HCT116 (cell line): ENCODE measurements at regions not wholly inside any gene's neighbourhood (a gene's known extent, or its start where the extent isn't known, plus 50 kb on each side); places are given as distances from the start of the nearest gene placed in this dataset.

Experiments
- ATAC-seq: fragments of 200-7000 bp; cut with Tn5 transposase; 2 replicates; pipeline ENCODE4 v1.9.1; 2020; ENCODE audit warnings: mild to moderate bottlenecking, moderate library complexity
- BruUV-seq: library from RNA; stranded (reverse); fragments of 400-500 nt; replicated peaks from 2 replicates; lab custom pipeline; 2021; lab: Mats Ljungman, UMichigan
- CTCF ChIA-PET: fragments of 300-600 bp; sonication (Branson Sonifier 250); formaldehyde crosslinking; loops from one replicate; lab custom pipeline; 2021; ENCODE audit warnings: antibody characterized with exemption; lab: Charles Lee
- POLR2A ChIA-PET: fragments of 300-600, 350-600 bp; sonication (Branson Sonifier 250); formaldehyde crosslinking; loops from one replicate; lab custom pipeline; 2021; ENCODE audit warnings: antibody characterized with exemption; lab: Charles Lee
- RAD21 ChIA-PET, 2 experiments: fragments of 300-600 bp; sonication (Branson Sonifier 250); formaldehyde crosslinking; loops; one replicate each; lab custom pipeline; 2023; ENCODE audit warnings: low total read pairs in 2 of 2; ENCODE audit not compliant: uncharacterized antibody in 2 of 2, unreplicated experiment in 2 of 2, low non-redundant PET in 1 of 2; lab: Charles Lee
- DNase-seq: peaks from one replicate; pipeline ENCODE4 v3.0.0-alpha.2; 2010; ENCODE audit warnings: low read depth, low spot score
- H2AFZ ChIP-seq: fragments of 200-600 bp; shearing (Covaris generic), sonication (generic); 2 replicates; pipeline ENCODE4 v1.6.1; 2017; ENCODE audit warnings: low read depth, mixed run types, mixed read lengths, antibody characterized with exemption, low read length; ENCODE audit not compliant: poor library complexity, severe bottlenecking
- H3K27ac ChIP-seq: 2 replicates; pipeline ENCODE4 v1.5.1; 2012; ENCODE audit warnings: low read depth, low read length
- H3K27me3 ChIP-seq: fragments of 200-600 bp; sonication (generic); 2 replicates; pipeline ENCODE4 v1.6.1; 2016; ENCODE audit warnings: mixed run types, low read length, mixed read lengths; ENCODE audit not compliant: insufficient read depth
- H3K36me3 ChIP-seq, 2 experiments: fragments of 200-500 bp in 1 of 2; fragments of 200-600 bp in 1 of 2; sonication (Bioruptor generic) in 1 of 2; sonication (generic) in 1 of 2; 2 replicates each; pipeline versions ENCODE4 v1.5.1 to v1.6.1; 2014 to 2016; ENCODE audit warnings: low read length in 2 of 2, inconsistent platforms in 1 of 2, mixed read lengths in 1 of 2, mixed run types in 1 of 2; ENCODE audit not compliant: insufficient read depth in 2 of 2, control insufficient read depth in 1 of 2
- H3K4me1 ChIP-seq, 2 experiments: fragments of 200-600 bp in 1 of 2; sonication (generic) in 1 of 2; 2 replicates each; pipeline versions ENCODE4 v1.5.1 to v1.6.1; 2012 to 2017; ENCODE audit warnings: low read length in 2 of 2, inconsistent platforms in 1 of 2, mild to moderate bottlenecking in 1 of 2, mixed read lengths in 1 of 2, mixed run types in 1 of 2, moderate library complexity in 1 of 2; ENCODE audit not compliant: insufficient read depth in 2 of 2, control insufficient read depth in 1 of 2
- H3K4me2 ChIP-seq: fragments of 200-600 bp; sonication (generic); 2 replicates; pipeline ENCODE4 v1.6.1; 2017; ENCODE audit warnings: mixed run types, low read length, mixed read lengths
- H3K4me3 ChIP-seq, 2 experiments: fragments of 200-600 bp in 1 of 2; sonication (generic) in 1 of 2; replicated peaks in 1 of 2; 2 replicates each; pipeline ENCODE4 v1.5.1; 2011 to 2016; ENCODE audit warnings: low read length in 2 of 2, control low read depth in 1 of 2, low read depth in 1 of 2, mild to moderate bottlenecking in 1 of 2, mixed read lengths in 1 of 2, mixed run types in 1 of 2
- H3K79me2 ChIP-seq: fragments of 200-600 bp; sonication (generic); 2 replicates; pipeline ENCODE4 v1.6.1; 2017; ENCODE audit warnings: mild to moderate bottlenecking, mixed run types, low read length, moderate library complexity, mixed read lengths; ENCODE audit not compliant: insufficient read depth
- H3K9ac ChIP-seq: fragments of 200-600 bp; sonication (generic); 2 replicates; pipeline ENCODE4 v1.6.1; 2016; ENCODE audit warnings: low read length, mixed read lengths
- H3K9me2 ChIP-seq: fragments of 200-600 bp; sonication (generic), shearing (Covaris generic); 2 replicates; pipeline ENCODE4 v1.6.1; 2017; ENCODE audit warnings: mixed run types, mild to moderate bottlenecking, moderate library complexity; ENCODE audit not compliant: insufficient read depth
- H3K9me3 ChIP-seq, 2 experiments: fragments of 200-500 bp in 1 of 2; fragments of 200-600 bp in 1 of 2; sonication (Bioruptor generic) in 1 of 2; sonication (generic) in 1 of 2; 2 replicates each; pipeline ENCODE4 v1.6.1; 2014 to 2017; ENCODE audit warnings: low read length in 2 of 2, mixed read lengths in 2 of 2, inconsistent platforms in 1 of 2, low read depth in 1 of 2, mild to moderate bottlenecking in 1 of 2, mixed run types in 1 of 2, moderate library complexity in 1 of 2; ENCODE audit not compliant: control insufficient read depth in 1 of 2, insufficient read depth in 1 of 2
- H4K20me1 ChIP-seq: fragments of 200-600 bp; sonication (generic), shearing (Covaris generic); 2 replicates; pipeline ENCODE4 v1.6.1; 2017; ENCODE audit warnings: mixed run types, mild to moderate bottlenecking, moderate library complexity; ENCODE audit not compliant: insufficient read depth
- CBX3 ChIP-seq: IDR thresholded peaks from 2 replicates; pipeline ENCODE4 v1.6.1; 2012; ENCODE audit warnings: low read depth
- CEBPB ChIP-seq: IDR thresholded peaks from 2 replicates; pipeline ENCODE4 v1.6.1; 2012; ENCODE audit warnings: low read depth
- ELF1 ChIP-seq: IDR thresholded peaks from 2 replicates; pipeline ENCODE4 v1.6.1; 2012; ENCODE audit warnings: low read depth, borderline replicate concordance
- EZH2 ChIP-seq: fragments of 200-600 bp; sonication (generic); IDR thresholded peaks from 2 replicates; pipeline ENCODE4 v1.6.1; 2017; ENCODE audit warnings: antibody characterized with exemption, mixed run types
- JUND ChIP-seq: IDR thresholded peaks from 2 replicates; pipeline ENCODE4 v1.6.1; 2012
- POLR2A ChIP-seq: IDR thresholded peaks from 2 replicates; pipeline ENCODE4 v1.7.0; 2011; ENCODE audit warnings: borderline replicate concordance; ENCODE audit not compliant: insufficient read depth, insufficient read length; ENCODE audit errors: extremely low read depth
- POLR2AphosphoS5 ChIP-seq: IDR thresholded peaks from 2 replicates; pipeline ENCODE4 v1.6.1; 2011; ENCODE audit warnings: mild to moderate bottlenecking, low read depth, low read length, moderate library complexity
- RAD21 ChIP-seq: IDR thresholded peaks from 2 replicates; pipeline ENCODE4 v1.6.1; 2012; ENCODE audit warnings: low read depth, mild to moderate bottlenecking
- REST ChIP-seq: IDR thresholded peaks from 2 replicates; pipeline ENCODE4 v1.6.1; 2012; ENCODE audit warnings: low read depth
- SP1 ChIP-seq: IDR thresholded peaks from 2 replicates; pipeline ENCODE4 v1.6.1; 2012; ENCODE audit warnings: low read depth
- YY1 ChIP-seq: IDR thresholded peaks from 2 replicates; pipeline ENCODE4 v1.6.1; 2011; ENCODE audit warnings: low read length, low read depth, moderate library complexity, mild to moderate bottlenecking; ENCODE audit not compliant: insufficient replicate concordance; ENCODE audit errors: extremely low read depth
- ZFX ChIP-seq: fragments of 450-650 bp; IDR thresholded peaks from 2 replicates; pipeline ENCODE4 v1.6.1; 2017
- intact Hi-C: fragments of 100-400 bp; cut with micrococcal nuclease; formaldehyde crosslinking; loops from 2 replicates; pipeline ENCODE4 v1.10.0; 2022
- TF ChIP-seq, protein P1 (sequence below): IDR thresholded peaks from 2 replicates; pipeline ENCODE4 v1.6.1; 2012
- TF ChIP-seq, protein P2 (sequence below): IDR thresholded peaks from 2 replicates; pipeline ENCODE4 v1.6.1; 2012

- DNase-seq (no peak), ATAC-seq (no peak)
- no peak overlapping the region for H3K4me3 ChIP-seq
- no peak overlapping the region for H3K27ac ChIP-seq
- H3K4me1 ChIP-seq = no peaks in the 10 kb centered on the region
- H3K9me3 ChIP-seq = no peaks in the 10 kb centered on the region
- CTCF ChIA-PET = interaction anchor here (4.1 kb wide), 1 partner anchor 16 kb away, joined by 19 read pairs; no protein-coding TSS in a partner anchor
- H3K4me2 ChIP-seq = no peak overlapping the region
- RAD21 ChIA-PET = no interaction called here
- no peaks in the 10 kb centered on the region for H3K79me2 ChIP-seq
- H3K9me2 ChIP-seq = no peaks in the 10 kb centered on the region
- no peak overlapping the region for H2AFZ ChIP-seq
- H3K36me3 ChIP-seq = no peaks in the 10 kb centered on the region
- intact Hi-C loops = no loop called here
- TF ChIP-seq POLR2AphosphoS5 = no peak
- TF ChIP-seq, protein P1, sequence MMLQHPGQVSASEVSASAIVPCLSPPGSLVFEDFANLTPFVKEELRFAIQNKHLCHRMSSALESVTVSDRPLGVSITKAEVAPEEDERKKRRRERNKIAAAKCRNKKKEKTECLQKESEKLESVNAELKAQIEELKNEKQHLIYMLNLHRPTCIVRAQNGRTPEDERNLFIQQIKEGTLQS = no peak
- TF ChIP-seq YY1 = no peak
- TF ChIP-seq ZFX = no peak
- TF ChIP-seq CBX3 = no peak
- no peak for TF ChIP-seq EZH2
- no peak for TF ChIP-seq ELF1
- TF ChIP-seq, protein P2, sequence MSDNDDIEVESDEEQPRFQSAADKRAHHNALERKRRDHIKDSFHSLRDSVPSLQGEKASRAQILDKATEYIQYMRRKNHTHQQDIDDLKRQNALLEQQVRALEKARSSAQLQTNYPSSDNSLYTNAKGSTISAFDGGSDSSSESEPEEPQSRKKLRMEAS = no peak
- TF ChIP-seq CEBPB = no peak
- TF ChIP-seq REST = no peak
- no peak for TF ChIP-seq RAD21
- TF ChIP-seq POLR2A = no peak
- no peak for TF ChIP-seq JUND
- TF ChIP-seq SP1 = no peak
- H3K27me3 ChIP-seq = no peaks in the 10 kb centered on the region
- no peak overlapping the region for H3K9ac ChIP-seq
- no peaks in the 10 kb centered on the region for H4K20me1 ChIP-seq
- POLR2A ChIA-PET = no interaction called here
- BruUV-seq = no TSS peak
Observed at GRCh38 chr15:29969562-29970401, 113.0 kb upstream of the GOLGA8J start.
